ENCODE measurements at regions not wholly inside any gene's neighbourhood (a gene's known extent, or its start where the extent isn't known, plus 50 kb on each side); places are given as distances from the start of the nearest gene placed in this dataset.
"Not testable (repeated sequence)": the region's sequence is repeated elsewhere in the genome, so short reads cannot be mapped to it uniquely, and the experiment has no call there.

- TF ChIP-seq POLR2A, CTCF (IDR thresholded peaks at IDR 0.05): not testable (repeated sequence)
These were observed 143.5 kb upstream of the FBXL7 start for GRCh38 chr5:15356308-15357091.

Data from testis (tissue), 2 donors.